HG03354 (cell line): ENCODE measurements at regions not wholly inside any gene's neighbourhood (a gene's known extent, or its start where the extent isn't known, plus 50 kb on each side); places are given as distances from the start of the nearest gene placed in this dataset.
A peak's percentile ranks its signal among the peaks of the same experiment; 100 is the strongest.

Experiments used
- ATAC-seq: cut with Tn5 transposase; IDR thresholded peaks from one replicate; pipeline ENCODE4 v1.9.1; 2021; ENCODE audit warnings: mild to moderate bottlenecking; ENCODE audit not compliant: unreplicated experiment, poor library complexity, severe bottlenecking

DNA sequence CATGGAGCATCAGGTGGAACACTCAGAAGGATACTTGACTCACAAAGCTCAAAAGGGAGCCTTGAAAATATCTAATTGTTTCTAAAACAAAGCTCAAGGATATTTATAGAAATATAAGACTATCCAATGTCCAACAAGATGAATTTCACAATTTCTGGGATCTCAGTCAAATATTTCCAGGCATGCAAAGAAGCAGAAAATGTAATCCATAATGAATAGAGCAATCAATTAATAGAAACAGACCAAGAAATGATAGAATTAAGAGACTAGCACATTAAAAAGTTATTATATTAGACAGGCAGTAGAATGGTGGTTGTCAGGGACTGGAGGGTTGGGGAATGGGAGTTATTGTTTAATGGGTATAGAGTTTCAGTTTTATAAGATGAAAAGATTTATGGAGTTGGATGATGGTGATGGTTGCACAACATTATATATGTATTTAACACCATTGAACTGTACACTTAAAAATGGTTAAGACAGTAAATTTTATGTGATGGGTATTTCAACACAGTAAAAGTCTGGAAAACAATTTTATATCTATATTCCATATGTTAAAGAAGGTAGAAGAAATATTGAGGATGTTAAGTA is 189.9 kb upstream of the PIEZO2 start:
- no peak for ATAC-seq

DNA sequence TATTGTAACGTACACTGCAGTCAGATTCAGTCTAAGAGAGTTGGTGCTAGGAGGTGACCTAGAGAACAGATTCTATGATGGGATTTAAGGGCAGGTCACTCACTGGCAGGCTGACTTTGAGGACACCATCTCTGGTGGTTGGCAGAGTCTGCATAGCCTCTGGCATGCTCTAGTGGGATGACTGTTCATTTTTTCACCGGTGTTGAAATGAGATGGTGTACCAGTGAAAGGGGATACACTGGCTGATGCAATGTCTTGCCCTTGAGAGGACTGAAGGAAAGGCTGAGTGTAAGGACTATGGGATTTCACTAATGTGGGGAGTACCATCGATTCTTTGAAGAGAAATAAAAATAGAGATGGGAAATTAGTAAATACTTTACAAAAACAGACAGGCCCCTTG is 186.9 kb upstream of the PIEZO2 start:
- ATAC-seq = no peak

DNA sequence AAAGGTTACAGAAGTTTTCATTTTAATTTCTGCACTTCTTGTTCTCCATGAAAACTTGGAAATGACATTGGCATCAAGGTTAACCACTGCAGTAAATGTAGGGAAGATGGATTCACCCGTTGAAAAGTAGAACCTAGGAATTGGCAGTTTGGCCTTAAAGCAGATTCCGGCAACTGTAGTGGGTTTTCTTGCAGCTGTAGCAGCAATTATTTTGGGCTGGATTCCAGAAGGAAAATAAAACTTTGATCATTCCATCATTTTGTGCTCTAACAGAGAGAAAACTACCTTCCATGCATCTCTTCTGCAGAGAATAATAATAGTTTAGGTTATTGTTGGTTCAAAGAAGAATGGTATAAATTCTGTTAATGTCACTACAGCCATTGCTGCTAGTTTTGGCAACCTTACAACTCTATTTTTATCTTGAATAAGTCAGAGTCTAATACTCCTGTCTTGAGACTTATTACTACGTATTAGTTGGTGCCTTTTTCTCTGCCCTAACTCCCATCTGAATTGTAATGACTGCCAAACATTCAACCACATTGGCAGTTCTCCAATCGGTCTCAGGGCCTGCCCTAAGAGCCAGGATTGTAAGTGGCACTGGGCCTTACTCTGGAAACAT is 178.1 kb upstream of the PIEZO2 start:
- ATAC-seq = no peak

GRCh38 chr18:11324956-11325882 is 175.8 kb upstream of the PIEZO2 start:
- peak; percentile 84 for ATAC-seq

GRCh38 chr18:11324510-11324909 is 175.1 kb upstream of the PIEZO2 start:
- ATAC-seq = no peak

DNA sequence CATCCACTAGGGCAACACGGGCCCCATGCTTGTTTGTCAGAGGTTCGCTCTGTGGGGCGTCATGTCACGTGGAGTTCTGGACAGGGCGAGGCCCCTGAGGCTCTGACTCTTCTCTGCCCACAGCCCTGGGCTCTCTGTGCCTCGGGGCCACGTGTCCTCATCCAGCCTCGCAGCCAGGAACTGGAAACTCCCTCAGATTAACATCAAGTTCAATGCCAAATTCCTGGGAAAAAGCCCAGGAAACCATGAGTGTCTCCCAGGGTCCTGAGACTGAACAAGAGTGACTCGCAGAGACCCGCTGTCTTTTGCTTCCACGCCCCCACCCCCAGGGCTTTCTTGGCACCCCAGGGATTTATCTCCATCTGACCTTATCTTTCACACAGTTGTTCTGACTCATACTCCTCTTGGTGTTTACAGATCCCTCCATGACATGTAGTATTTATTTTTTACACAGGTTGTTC is 174.0 kb upstream of the PIEZO2 start:
- no peak for ATAC-seq

GRCh38 chr18:11322716-11323115 is 173.3 kb upstream of the PIEZO2 start:
- no peak for ATAC-seq

- ATAC-seq = no peak
Measured at GRCh38 chr18:11322006-11322405, 172.6 kb upstream of the PIEZO2 start.

- no peak for ATAC-seq
Measured at GRCh38 chr18:11320986-11321385, 171.6 kb upstream of the PIEZO2 start.

- ATAC-seq = no peak
Measured at GRCh38 chr18:11316546-11316945, 167.2 kb upstream of the PIEZO2 start.

GRCh38 chr18:11310476-11311086 is 161.2 kb upstream of the PIEZO2 start:
- ATAC-seq = peak; percentile 74

GRCh38 chr18:11309172-11309571 is 159.8 kb upstream of the PIEZO2 start:
- no peak for ATAC-seq

- ATAC-seq = no peak
Measured at GRCh38 chr18:11308499-11308898, 159.1 kb upstream of the PIEZO2 start.

GRCh38 chr18:11307716-11308115 is 158.3 kb upstream of the PIEZO2 start:
- no peak for ATAC-seq

DNA sequence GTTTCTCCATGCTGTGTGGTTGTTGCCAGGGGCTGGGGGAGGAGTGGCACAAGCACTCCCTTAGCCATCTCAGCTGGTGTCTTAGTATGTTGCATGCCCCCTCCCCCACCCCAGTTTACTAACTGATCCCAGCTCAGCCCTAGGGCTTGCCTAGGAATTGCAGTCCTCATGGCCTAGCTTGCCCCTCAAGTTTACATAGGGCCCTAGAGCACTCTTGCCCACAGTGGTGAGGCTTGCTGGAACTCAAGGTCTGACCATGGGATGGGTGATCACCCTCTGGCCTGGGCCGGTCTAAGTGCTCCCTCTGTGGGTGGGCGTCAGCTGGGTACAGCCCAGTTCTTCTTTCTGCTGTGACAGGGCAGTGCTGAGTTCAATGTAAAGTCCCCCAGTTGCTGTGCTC is 156.1 kb upstream of the PIEZO2 start:
- ATAC-seq = no peak

DNA sequence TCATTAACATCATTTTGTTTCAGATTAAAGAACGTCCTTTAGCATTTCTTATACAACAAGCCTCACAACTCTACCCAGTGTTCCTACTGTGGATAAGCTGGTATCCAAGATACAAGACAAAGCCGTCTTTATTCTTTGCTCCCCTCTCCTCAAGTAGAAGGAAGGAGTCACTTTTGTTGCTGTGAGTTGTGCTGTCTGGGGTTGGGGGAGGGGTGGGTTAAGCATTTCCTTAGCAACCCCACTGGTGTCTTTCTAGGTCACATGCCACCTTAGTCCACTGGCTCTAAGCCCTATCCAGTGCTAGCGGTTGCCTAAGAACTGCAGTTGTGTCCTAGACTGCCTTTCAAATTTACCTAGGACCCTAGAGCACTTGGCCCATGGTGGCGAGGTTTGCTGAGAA is 155.6 kb upstream of the PIEZO2 start:
- ATAC-seq = no peak

GRCh38 chr18:11296946-11297345 is 147.6 kb upstream of the PIEZO2 start:
- no peak for ATAC-seq

- ATAC-seq = no peak
Measured at GRCh38 chr18:11293794-11294193, 144.4 kb upstream of the PIEZO2 start.

DNA sequence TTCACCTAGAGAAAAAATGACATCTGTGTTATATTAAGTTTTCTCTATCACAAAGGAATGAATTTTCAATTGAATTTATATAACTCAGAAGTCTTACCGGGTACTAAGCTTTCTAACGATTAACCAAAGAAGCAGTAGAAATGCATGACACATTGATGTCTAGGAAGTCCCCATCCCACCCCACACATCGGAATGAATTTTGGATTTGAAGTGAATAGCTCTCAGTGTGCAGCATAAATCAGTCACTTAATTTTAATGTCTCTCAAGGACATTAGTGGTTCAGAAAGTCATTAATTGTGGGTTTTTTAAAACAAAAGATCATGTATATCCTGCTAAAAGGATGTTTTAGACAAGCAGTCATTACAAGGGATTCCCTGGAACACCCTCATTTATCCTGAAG is 141.4 kb upstream of the PIEZO2 start:
- ATAC-seq = no peak

DNA sequence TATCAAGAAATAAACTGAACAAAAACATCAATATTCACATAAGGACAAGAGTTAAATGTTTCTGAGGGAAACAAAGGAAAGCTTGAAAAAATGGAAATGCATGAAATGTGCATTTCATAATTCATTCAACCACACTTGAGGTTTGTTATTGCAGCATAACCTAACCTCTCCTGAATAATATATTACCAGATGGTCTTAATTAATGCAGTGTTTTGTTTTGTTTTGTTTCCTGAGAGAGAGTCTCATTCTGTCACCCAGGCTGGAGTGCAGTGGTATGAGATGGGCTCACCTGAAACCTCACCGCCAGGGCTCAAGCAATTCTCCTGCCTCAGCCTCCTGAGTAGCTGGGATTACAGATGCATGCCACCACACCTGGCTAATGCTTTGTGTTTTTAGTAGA is 139.9 kb upstream of the PIEZO2 start:
- no peak for ATAC-seq
